OCI-LY3 (cell line): ENCODE measurements at regions not wholly inside any gene's neighbourhood (a gene's known extent, or its start where the extent isn't known, plus 50 kb on each side); places are given as distances from the start of the nearest gene placed in this dataset.
A peak's percentile ranks its signal among the peaks of the same experiment; 100 is the strongest.

Source experiments
- EZH2phosphoT487 ChIP-seq: fragments of 200-600 bp; shearing (Covaris generic); IDR thresholded peaks from 2 replicates; pipeline ENCODE4 v1.6.1; 2018; ENCODE audit warnings: antibody characterized with exemption, mixed run types, low read depth
- TF ChIP-seq, protein P1 (sequence below): fragments of 200-600, 300-600 bp; sonication (generic); IDR thresholded peaks from 2 replicates; pipeline ENCODE4 v1.5.1; 2014; ENCODE audit warnings: antibody characterized with exemption, low read length, low read depth

DNA sequence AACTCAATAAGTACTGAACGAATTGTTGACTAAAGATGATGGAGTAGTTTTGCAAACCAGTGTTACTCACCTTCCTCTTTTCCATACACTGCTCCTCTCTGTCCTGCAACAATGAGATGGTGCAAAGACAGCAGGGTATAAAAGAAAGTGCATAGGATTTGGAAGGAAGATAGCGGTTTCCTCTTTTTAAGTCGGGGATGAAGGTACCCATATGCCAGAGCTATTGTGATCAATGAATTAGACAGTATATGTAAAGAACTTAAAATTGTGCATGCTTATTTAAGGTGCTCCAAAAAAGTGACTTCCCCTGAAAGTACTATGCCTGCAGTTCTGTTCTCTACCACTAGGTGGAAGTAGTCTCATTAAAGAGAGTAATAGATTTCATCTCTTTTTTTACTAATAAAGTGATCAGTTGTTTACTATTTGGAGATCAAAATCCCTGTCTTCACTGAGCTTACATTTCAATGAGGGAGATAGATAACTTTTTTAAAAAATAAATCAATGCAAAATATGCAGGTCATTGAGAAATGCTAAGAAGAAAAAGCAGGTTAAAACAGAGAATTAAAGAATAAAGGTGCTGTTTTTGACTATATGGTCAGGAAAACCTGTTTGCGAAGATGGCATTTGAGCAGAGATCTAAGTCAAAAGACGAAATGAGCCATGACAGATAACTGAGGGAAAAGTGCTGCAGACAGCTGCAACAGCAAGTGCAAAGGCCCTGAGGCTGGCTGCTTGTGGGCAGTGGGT lies 339.7 kb upstream of the SLC14A2 start:
- TF ChIP-seq, protein P1, sequence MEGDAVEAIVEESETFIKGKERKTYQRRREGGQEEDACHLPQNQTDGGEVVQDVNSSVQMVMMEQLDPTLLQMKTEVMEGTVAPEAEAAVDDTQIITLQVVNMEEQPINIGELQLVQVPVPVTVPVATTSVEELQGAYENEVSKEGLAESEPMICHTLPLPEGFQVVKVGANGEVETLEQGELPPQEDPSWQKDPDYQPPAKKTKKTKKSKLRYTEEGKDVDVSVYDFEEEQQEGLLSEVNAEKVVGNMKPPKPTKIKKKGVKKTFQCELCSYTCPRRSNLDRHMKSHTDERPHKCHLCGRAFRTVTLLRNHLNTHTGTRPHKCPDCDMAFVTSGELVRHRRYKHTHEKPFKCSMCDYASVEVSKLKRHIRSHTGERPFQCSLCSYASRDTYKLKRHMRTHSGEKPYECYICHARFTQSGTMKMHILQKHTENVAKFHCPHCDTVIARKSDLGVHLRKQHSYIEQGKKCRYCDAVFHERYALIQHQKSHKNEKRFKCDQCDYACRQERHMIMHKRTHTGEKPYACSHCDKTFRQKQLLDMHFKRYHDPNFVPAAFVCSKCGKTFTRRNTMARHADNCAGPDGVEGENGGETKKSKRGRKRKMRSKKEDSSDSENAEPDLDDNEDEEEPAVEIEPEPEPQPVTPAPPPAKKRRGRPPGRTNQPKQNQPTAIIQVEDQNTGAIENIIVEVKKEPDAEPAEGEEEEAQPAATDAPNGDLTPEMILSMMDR: peak; percentile 100
- TF ChIP-seq EZH2phosphoT487: no peak
